SH-SY5Y (cell line): ENCODE measurements at regions not wholly inside any gene's neighbourhood (a gene's known extent, or its start where the extent isn't known, plus 50 kb on each side); places are given as distances from the start of the nearest gene placed in this dataset.

ENCODE experiments used
- GATA2 ChIP-seq: IDR thresholded peaks from 2 replicates; pipeline ENCODE4 v1.6.1; 2011; ENCODE audit warnings: mild to moderate bottlenecking, low read depth, low read length
- GATA3 ChIP-seq: IDR thresholded peaks from 2 replicates; pipeline ENCODE4 v1.6.1; 2011; ENCODE audit warnings: low read depth, mild to moderate bottlenecking, low read length, moderate library complexity

DNA sequence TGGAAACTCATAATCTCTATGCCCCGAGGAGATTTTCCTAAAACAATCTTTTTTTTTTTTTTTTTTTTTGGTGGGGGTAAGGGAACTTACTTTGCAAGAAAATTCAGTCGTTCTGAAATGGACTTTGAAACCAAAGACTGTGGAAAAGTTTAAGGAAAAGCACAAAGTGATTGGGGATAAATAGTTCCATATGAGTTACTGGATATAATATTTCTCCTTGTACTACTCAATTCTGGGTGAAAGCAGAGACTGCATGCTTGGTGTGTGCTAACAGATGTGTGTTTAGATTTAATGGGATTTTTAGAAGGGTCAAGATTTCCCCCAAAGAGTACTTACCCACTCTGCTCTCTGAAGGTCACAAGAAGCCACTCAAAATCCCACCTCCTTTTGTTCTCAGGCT lies 204.9 kb upstream of the USP24 start:
- TF ChIP-seq GATA2 = no peak
- no peak for TF ChIP-seq GATA3
